ENCODE measurements at regions not wholly inside any gene's neighbourhood (a gene's known extent, or its start where the extent isn't known, plus 50 kb on each side); places are given as distances from the start of the nearest gene placed in this dataset.
A peak's percentile ranks its signal among the peaks of the same experiment; 100 is the strongest.

GRCh38 chr5:142530904-142531303, 155.0 kb downstream of the FGF1 start:
- 96 to 97% methylated on average over 4 of the region's 4 CpGs for WGBS, 2 donors
- no peak for DNase-seq (ENCODE audit: low spot score in 2 of 2)
- intact Hi-C loops (cut with DNase I; ENCODE audit: low total_unique reads), result no loop called here
- TF ChIP-seq CTCF (IDR thresholded peaks at IDR 0.05) (no peak), POLR2A (IDR thresholded peaks at IDR 0.05) (no peak)
- no peak overlapping the region for H3K4me3 ChIP-seq (ENCODE audit: low read depth, poor library complexity, severe bottlenecking)

- intact Hi-C loops (cut with DNase I; ENCODE audit: low total_unique reads), result no loop called here
- TF ChIP-seq POLR2A (IDR thresholded peaks at IDR 0.05), result no peak
- no peak for TF ChIP-seq CTCF (IDR thresholded peaks at IDR 0.05)
- 87 to 88% methylated on average over 4 of the region's 4 CpGs for WGBS, 2 donors
- DNase-seq (ENCODE audit: low spot score in 2 of 2), result peak in 1 of 2 donors; percentile 67
- no peak overlapping the region for H3K4me3 ChIP-seq (ENCODE audit: low read depth, poor library complexity, severe bottlenecking)
These were observed 156.1 kb downstream of the FGF1 start for GRCh38 chr5:142529626-142530278.

- TF ChIP-seq POLR2A (IDR thresholded peaks at IDR 0.05), result no peak
- no peak for TF ChIP-seq CTCF (IDR thresholded peaks at IDR 0.05)
- intact Hi-C loops (cut with DNase I; ENCODE audit: low total_unique reads), result no loop called here
- no peak overlapping the region for H3K4me3 ChIP-seq (ENCODE audit: low read depth, poor library complexity, severe bottlenecking)
- WGBS, 2 donors, result 68 to 72% methylated on average over 3 of the region's 3 CpGs
- no peak for DNase-seq (ENCODE audit: low spot score in 2 of 2)
These were observed 158.1 kb downstream of the FGF1 start for GRCh38 chr5:142527664-142528295.

- 62 to 67% methylated on average over 1 of the region's 1 CpG for WGBS, 2 donors
- TF ChIP-seq CTCF (IDR thresholded peaks at IDR 0.05), result no peak
- no peak for TF ChIP-seq POLR2A (IDR thresholded peaks at IDR 0.05)
- no peak overlapping the region for H3K4me3 ChIP-seq (ENCODE audit: low read depth, poor library complexity, severe bottlenecking)
- intact Hi-C loops (cut with DNase I; ENCODE audit: low total_unique reads), result no loop called here
- no peak for DNase-seq (ENCODE audit: low spot score in 2 of 2)
These were observed 158.7 kb downstream of the FGF1 start for GRCh38 chr5:142527234-142527633.

GRCh38 chr5:142522983-142523382, 162.9 kb downstream of the FGF1 start:
- TF ChIP-seq POLR2A (IDR thresholded peaks at IDR 0.05), result no peak
- TF ChIP-seq CTCF (IDR thresholded peaks at IDR 0.05), result no peak
- no peak overlapping the region for H3K4me3 ChIP-seq (ENCODE audit: low read depth, poor library complexity, severe bottlenecking)
- DNase-seq (ENCODE audit: low spot score in 2 of 2), result peak in 1 of 2 donors; percentile 37
- intact Hi-C loops (cut with DNase I; ENCODE audit: low total_unique reads), result no loop called here
- 92 to 98% methylated on average over 6 of the region's 6 CpGs for WGBS, 2 donors

Data from lower leg skin (tissue), 4 donors.